IMR-90 (cell line): ENCODE measurements at regions not wholly inside any gene's neighbourhood (a gene's known extent, or its start where the extent isn't known, plus 50 kb on each side); places are given as distances from the start of the nearest gene placed in this dataset.

Source experiments
- ATAC-seq: fragments of 200-7000 bp; cut with Tn5 transposase; 2 replicates; pipeline ENCODE4 v1.9.1; 2020; ENCODE audit warnings: low read depth, mild to moderate bottlenecking, moderate library complexity
- BruUV-seq: library from RNA; stranded (reverse); fragments of 400-500 nt; replicated peaks from 2 replicates; lab custom pipeline; 2021; lab: Mats Ljungman, UMichigan
- CTCF ChIA-PET: fragments of 300-600 bp; formaldehyde crosslinking; extraction: SDS; loops from one replicate; lab custom pipeline; 2021; ENCODE audit warnings: antibody characterized with exemption; lab: Yijun Ruan, JAX
- POLR2A ChIA-PET: fragments of 300-600 bp; sonication (Branson Sonifier 250); formaldehyde crosslinking; loops from one replicate; lab custom pipeline; 2022; ENCODE audit warnings: antibody characterized with exemption; ENCODE audit not compliant: unreplicated experiment; lab: Charles Lee
- DNase-seq: peaks from one replicate; pipeline ENCODE4 v3.0.0; 2013
- H2AFZ ChIP-seq: replicated peaks from 2 replicates; pipeline ENCODE3; 2013; ENCODE audit warnings: low read length, mild to moderate bottlenecking; ENCODE audit not compliant: poor library complexity
- H2AK5ac ChIP-seq: 2 replicates; pipeline ENCODE4 v1.6.1; 2013; ENCODE audit warnings: low read depth, low read length, inconsistent platforms
- H2AK9ac ChIP-seq: replicated peaks from 2 replicates; pipeline ENCODE3; 2013; ENCODE audit warnings: mild to moderate bottlenecking, low read depth, low read length, moderate library complexity; ENCODE audit not compliant: poor library complexity
- H2BK120ac ChIP-seq: 2 replicates; pipeline ENCODE4 v1.6.1; 2013; ENCODE audit warnings: low read depth, low read length, inconsistent platforms
- H2BK15ac ChIP-seq: 3 replicates; pipeline ENCODE4 v1.6.1; 2013; ENCODE audit warnings: low read depth, low read length, inconsistent platforms
- H2BK20ac ChIP-seq: 2 replicates; pipeline ENCODE4 v1.6.1; 2013; ENCODE audit warnings: low read depth, mild to moderate bottlenecking, inconsistent platforms, low read length, moderate library complexity
- H2BK5ac ChIP-seq: 2 replicates; pipeline ENCODE4 v1.6.1; 2013; ENCODE audit warnings: mild to moderate bottlenecking, low read depth, low read length, inconsistent platforms; ENCODE audit not compliant: poor library complexity, severe bottlenecking
- H3K14ac ChIP-seq: replicated peaks from 2 replicates; pipeline ENCODE4 v1.6.1; 2013; ENCODE audit warnings: low read depth, low read length, inconsistent platforms
- H3K18ac ChIP-seq: 2 replicates; pipeline ENCODE4 v1.6.1; 2013; ENCODE audit warnings: low read depth, low read length, control low read depth
- H3K23ac ChIP-seq: 2 replicates; pipeline ENCODE4 v1.6.1; 2013; ENCODE audit warnings: low read depth, low read length, inconsistent platforms
- H3K27ac ChIP-seq: 2 replicates; pipeline ENCODE4 v1.5.1; 2013; ENCODE audit warnings: mild to moderate bottlenecking, control low read depth, low read length; ENCODE audit not compliant: insufficient read depth
- H3K27me3 ChIP-seq: 2 replicates; pipeline ENCODE4 v1.6.1; 2013; ENCODE audit warnings: low read length; ENCODE audit not compliant: control insufficient read depth, insufficient read depth
- H3K36me3 ChIP-seq: 2 replicates; pipeline ENCODE4 v1.6.1; 2013; ENCODE audit warnings: low read length, mixed read lengths; ENCODE audit not compliant: control insufficient read depth, insufficient read depth
- H3K4ac ChIP-seq: 2 replicates; pipeline ENCODE4 v1.6.1; 2013; ENCODE audit warnings: low read depth, low read length, inconsistent platforms
- H3K4me1 ChIP-seq: 2 replicates; pipeline ENCODE4 v1.6.1; 2013; ENCODE audit warnings: low read length, mixed read lengths; ENCODE audit not compliant: control insufficient read depth, insufficient read depth
- H3K4me2 ChIP-seq: 2 replicates; pipeline ENCODE4 v1.6.1; 2013; ENCODE audit warnings: low read depth, mild to moderate bottlenecking, control low read depth, low read length, moderate library complexity
- H3K4me3 ChIP-seq: 2 replicates; pipeline ENCODE4 v1.5.1; 2013; ENCODE audit warnings: low read depth, mild to moderate bottlenecking, control low read depth, low read length, moderate library complexity; ENCODE audit not compliant: insufficient read depth
- H3K56ac ChIP-seq: 2 replicates; pipeline ENCODE4 v1.6.1; 2013; ENCODE audit warnings: low read length, inconsistent platforms; ENCODE audit not compliant: insufficient read depth; ENCODE audit errors: extremely low read depth
- H3K79me1 ChIP-seq, 2 experiments: 2 replicates each; pipeline ENCODE4 v1.6.1; 2013; ENCODE audit warnings: low read length in 2 of 2, inconsistent platforms in 1 of 2, low read depth in 1 of 2
- H3K9ac ChIP-seq: 2 replicates; pipeline ENCODE4 v1.6.1; 2013; ENCODE audit warnings: low read depth, low read length, control low read depth
- H3K9me1 ChIP-seq: 2 replicates; pipeline ENCODE4 v1.6.1; 2013; ENCODE audit warnings: low read length, inconsistent platforms; ENCODE audit not compliant: insufficient read depth
- H3K9me3 ChIP-seq: 2 replicates; pipeline ENCODE4 v1.6.1; 2013; ENCODE audit warnings: low read length; ENCODE audit not compliant: control insufficient read depth, insufficient read depth
- H4K20me1 ChIP-seq: 2 replicates; pipeline ENCODE4 v1.6.1; 2013; ENCODE audit warnings: low read length, inconsistent platforms; ENCODE audit not compliant: insufficient read depth
- H4K5ac ChIP-seq: 2 replicates; pipeline ENCODE4 v1.6.1; 2013; ENCODE audit warnings: mild to moderate bottlenecking, low read depth, low read length, control low read depth
- H4K8ac ChIP-seq, 2 experiments: 2 replicates each; pipeline ENCODE4 v1.6.1; 2013; ENCODE audit warnings: low read depth in 2 of 2, low read length in 2 of 2, control low read depth in 1 of 2, inconsistent platforms in 1 of 2
- H4K91ac ChIP-seq: 2 replicates; pipeline ENCODE4 v1.6.1; 2013; ENCODE audit warnings: low read depth, low read length, inconsistent platforms; ENCODE audit not compliant: insufficient read depth
- NFE2L2 ChIP-seq: fragments of 150-350 bp; IDR thresholded peaks from 2 replicates; pipeline ENCODE4 v1.6.1; 2016; ENCODE audit warnings: low read depth, mild to moderate bottlenecking, low read length
- RAD21 ChIP-seq: IDR thresholded peaks from 2 replicates; pipeline ENCODE4 v1.6.1; 2012; ENCODE audit warnings: low read length, improper control_type of control experiment
- SMC3 ChIP-seq: fragments of 150-350 bp; IDR thresholded peaks from 2 replicates; pipeline ENCODE4 v1.6.1; 2016; ENCODE audit warnings: low read depth, mild to moderate bottlenecking, antibody characterized with exemption, low read length, moderate library complexity
- WGBS, 2 experiments: methylation state at CpG; one replicate each; pipeline versions ENCODE4 v1.1.5 to v1.1.7; 2013; ENCODE audit warnings: missing lambda C conversion rate in 2 of 2; ENCODE audit not compliant: insufficient read length in 1 of 2; ENCODE audit errors: extremely low coverage in 2 of 2; 5-methylcytosine and 5-hydroxymethylcytosine counted together
- dilution Hi-C: fragments of 300-500 bp; cut with HindIII; formaldehyde crosslinking; loops from one replicate; pipeline ENCODE4 v1.14.3; 2018; ENCODE audit warnings: low sequenced_read_pairs; ENCODE audit not compliant: unreplicated experiment
- in situ Hi-C: fragments of 300-500 bp; cut with MboI; formaldehyde crosslinking; loops from 3 replicates; pipeline ENCODE4 v1.14.3; 2019; ENCODE audit warnings: low sequenced_read_pairs, inconsistent platforms, mixed read lengths
- intact Hi-C: fragments of 100-400 bp; cut with micrococcal nuclease; formaldehyde crosslinking; loops from 2 replicates; pipeline ENCODE4 v1.10.0; 2022

DNA sequence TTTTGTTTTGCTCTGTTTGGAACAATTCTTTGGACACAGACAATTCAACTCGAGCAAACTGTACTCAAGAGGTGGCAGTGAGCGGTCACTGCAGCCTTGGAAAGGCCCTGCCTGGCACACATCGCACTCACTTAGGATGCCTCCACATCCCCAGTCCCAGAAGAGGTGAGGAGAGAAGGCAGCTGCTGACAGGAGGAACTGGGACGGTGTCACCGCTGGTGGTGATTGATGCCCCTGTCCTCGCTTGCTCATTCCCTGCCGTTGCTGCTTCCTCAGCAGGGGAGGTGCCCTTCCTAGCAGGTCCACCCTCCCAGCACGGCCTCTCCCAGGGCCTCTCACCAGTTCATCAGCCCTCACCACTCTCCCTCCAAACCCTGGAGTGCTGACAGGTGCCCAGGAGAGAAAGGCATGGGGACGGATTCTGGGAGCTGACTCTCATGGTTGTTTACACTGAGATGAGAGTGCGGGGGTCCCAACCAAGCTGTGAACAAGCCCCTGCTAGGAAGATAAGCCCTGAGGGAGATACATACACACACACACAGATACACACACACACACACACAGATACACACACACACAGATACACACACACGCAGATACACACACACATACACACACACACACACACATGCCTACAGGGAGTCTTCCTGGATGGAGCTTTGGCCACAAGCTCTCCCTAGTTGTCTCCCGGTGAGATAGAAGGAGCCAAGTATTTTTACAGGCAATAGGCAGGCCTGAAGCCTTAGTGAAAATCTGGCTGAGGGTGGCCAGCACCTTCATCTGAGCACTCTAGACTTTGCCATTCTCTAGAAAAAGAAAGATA is 101.1 kb downstream of the CDC7 start:
- no peak for DNase-seq
- Histone ChIP-seq H3K4ac (no peak overlapping the region; the same call in 1 of the 2 replicates), H4K20me1 (no peaks in the 10 kb centered on the region), H2BK20ac (peak overlapping the region; percentile 33), H2AK5ac (peak overlapping the region; percentile 11; the same call in 1 of the 2 replicates), H3K27ac (no peak overlapping the region), H3K23ac (no peak overlapping the region), H2AFZ (peak overlapping the region; percentile 15), H2AK9ac (no peak overlapping the region), H4K91ac (no peak overlapping the region; the same call in 1 of the 2 replicates), H3K36me3 (no peaks in the 10 kb centered on the region), H3K4me3 (no peak overlapping the region), H3K9me3 (no peaks in the 10 kb centered on the region), H2BK15ac (peak overlapping the region; percentile 82; the same call in 1 of the 3 replicates), H3K56ac (no peak overlapping the region), H3K9me1 (peaks cover 6% of the 10 kb centered on the region; the same call in 1 of the 2 replicates), H3K27me3 (no peaks in the 10 kb centered on the region), H3K9ac (no peak overlapping the region), H3K18ac (no peak overlapping the region), H3K4me1 (no peaks in the 10 kb centered on the region; the same call in 1 of the 2 replicates), H4K5ac (no peak overlapping the region; the same call in 1 of the 2 replicates), H3K79me1 (no peaks in the 10 kb centered on the region), H4K8ac (no peak overlapping the region), H2BK5ac (peak overlapping the region; percentile 68), H3K14ac (no peak overlapping the region), H2BK120ac (peak overlapping the region; percentile 38), H3K4me2 (no peak overlapping the region)
- TF ChIP-seq RAD21: no peak
- no peak for TF ChIP-seq NFE2L2
- no peak for TF ChIP-seq SMC3
- dilution Hi-C loops (no loop called here), intact Hi-C loops (no loop called here), in situ Hi-C loops (no loop called here)
- CTCF ChIA-PET: interaction anchor here (0.6 kb wide), 1 partner anchor 16 kb away, joined by 3 read pairs; no protein-coding TSS in a partner anchor
- WGBS, 2 experiments: 60% methylated on average over 1 of the region's 12 CpGs; no CpG with 5 or more reads in 1 of the 2 experiments
- POLR2A ChIA-PET: no interaction called here
- BruUV-seq: no TSS peak
- ATAC-seq: no peak
